RWPE2 (cell line): ENCODE measurements at regions not wholly inside any gene's neighbourhood (a gene's known extent, or its start where the extent isn't known, plus 50 kb on each side); places are given as distances from the start of the nearest gene placed in this dataset.
A peak's percentile ranks its signal among the peaks of the same experiment; 100 is the strongest.

ENCODE experiments used
- ATAC-seq: fragments of 200-7000 bp; cut with Tn5 transposase; 3 replicates; pipeline ENCODE4 v1.9.1; 2021; ENCODE audit warnings: low read depth
- DNase-seq: peaks from one replicate; pipeline ENCODE4 v3.0.0-alpha.2; 2020; ENCODE audit warnings: low spot score
- H3K27ac ChIP-seq: fragments of 450-650 bp; 2 replicates; pipeline ENCODE4 v1.5.1; 2017; ENCODE audit warnings: mild to moderate bottlenecking; ENCODE audit not compliant: poor library complexity, severe bottlenecking
- H3K27me3 ChIP-seq: fragments of 250-450 bp; sonication (Bioruptor Pico); 2 replicates; pipeline ENCODE4 v1.5.1; 2021; ENCODE audit warnings: mild to moderate bottlenecking, moderate library complexity; ENCODE audit not compliant: insufficient read depth, poor library complexity, severe bottlenecking
- H3K36me3 ChIP-seq: fragments of 250-450 bp; sonication (Bioruptor Pico); 2 replicates; pipeline ENCODE4 v1.5.1; 2020; ENCODE audit warnings: low read depth, mild to moderate bottlenecking, moderate library complexity
- H3K4me1 ChIP-seq: fragments of 250-450 bp; sonication (Bioruptor Pico); 2 replicates; pipeline ENCODE4 v1.5.1; 2021; ENCODE audit warnings: mild to moderate bottlenecking, moderate library complexity; ENCODE audit not compliant: insufficient read depth, poor library complexity, severe bottlenecking
- H3K4me3 ChIP-seq: fragments of 250-450 bp; sonication (Bioruptor Pico); 2 replicates; pipeline ENCODE4 v1.5.1; 2021; ENCODE audit warnings: mild to moderate bottlenecking, moderate library complexity; ENCODE audit not compliant: severe bottlenecking
- H3K9me3 ChIP-seq: fragments of 250-450 bp; sonication (Bioruptor Pico); 2 replicates; pipeline ENCODE4 v1.5.1; 2021; ENCODE audit warnings: mild to moderate bottlenecking, moderate library complexity; ENCODE audit not compliant: severe bottlenecking
- TF ChIP-seq, protein P1 (sequence below): fragments of 450-650 bp; IDR thresholded peaks from one replicate; pipeline ENCODE4 v1.5.1; 2017; ENCODE audit warnings: mild to moderate bottlenecking, moderate library complexity; ENCODE audit not compliant: poor library complexity, severe bottlenecking

DNA sequence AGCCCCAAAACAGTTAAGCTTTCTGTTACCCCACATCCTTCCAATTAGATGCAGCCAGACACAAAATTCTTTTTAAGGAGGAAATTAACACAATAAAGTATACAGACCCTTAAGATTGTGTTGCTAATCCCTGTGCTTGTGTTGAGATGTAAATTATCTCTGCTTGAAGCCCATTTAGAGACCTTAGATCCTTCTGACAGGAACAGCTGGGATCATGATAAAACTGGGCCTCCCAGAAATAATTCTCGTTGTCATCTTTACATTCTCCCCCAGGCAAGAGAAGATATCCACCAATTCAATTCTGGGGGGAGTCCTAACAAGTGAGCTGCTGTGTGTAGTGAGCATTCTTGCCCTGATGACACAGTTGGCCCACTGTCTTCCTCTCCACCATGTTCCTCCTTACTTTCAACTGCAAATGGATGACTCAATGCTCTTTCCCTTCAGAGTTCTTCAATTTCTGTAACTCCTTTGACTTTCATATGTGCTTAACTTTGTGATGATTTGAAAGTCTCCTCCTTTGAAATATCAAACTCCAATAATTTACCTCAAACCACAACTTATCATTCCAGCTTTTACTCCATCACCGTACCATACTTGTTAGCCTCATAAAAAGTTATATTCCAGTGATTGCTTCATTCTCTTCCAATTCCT, 186.6 kb downstream of the RAP2B start:
- TF ChIP-seq, protein P1, sequence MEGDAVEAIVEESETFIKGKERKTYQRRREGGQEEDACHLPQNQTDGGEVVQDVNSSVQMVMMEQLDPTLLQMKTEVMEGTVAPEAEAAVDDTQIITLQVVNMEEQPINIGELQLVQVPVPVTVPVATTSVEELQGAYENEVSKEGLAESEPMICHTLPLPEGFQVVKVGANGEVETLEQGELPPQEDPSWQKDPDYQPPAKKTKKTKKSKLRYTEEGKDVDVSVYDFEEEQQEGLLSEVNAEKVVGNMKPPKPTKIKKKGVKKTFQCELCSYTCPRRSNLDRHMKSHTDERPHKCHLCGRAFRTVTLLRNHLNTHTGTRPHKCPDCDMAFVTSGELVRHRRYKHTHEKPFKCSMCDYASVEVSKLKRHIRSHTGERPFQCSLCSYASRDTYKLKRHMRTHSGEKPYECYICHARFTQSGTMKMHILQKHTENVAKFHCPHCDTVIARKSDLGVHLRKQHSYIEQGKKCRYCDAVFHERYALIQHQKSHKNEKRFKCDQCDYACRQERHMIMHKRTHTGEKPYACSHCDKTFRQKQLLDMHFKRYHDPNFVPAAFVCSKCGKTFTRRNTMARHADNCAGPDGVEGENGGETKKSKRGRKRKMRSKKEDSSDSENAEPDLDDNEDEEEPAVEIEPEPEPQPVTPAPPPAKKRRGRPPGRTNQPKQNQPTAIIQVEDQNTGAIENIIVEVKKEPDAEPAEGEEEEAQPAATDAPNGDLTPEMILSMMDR: no peak
- H3K4me1 ChIP-seq: peaks cover 14% of the 10 kb centered on the region
- H3K27ac ChIP-seq: peak overlapping the region; percentile 32
- ATAC-seq: peak; percentile 46; the same call in 2 of the 3 replicates
- no peaks in the 10 kb centered on the region for H3K36me3 ChIP-seq
- no peak for DNase-seq
- no peak overlapping the region for H3K4me3 ChIP-seq
- H3K9me3 ChIP-seq: no peaks in the 10 kb centered on the region
- H3K27me3 ChIP-seq: no peaks in the 10 kb centered on the region

DNA sequence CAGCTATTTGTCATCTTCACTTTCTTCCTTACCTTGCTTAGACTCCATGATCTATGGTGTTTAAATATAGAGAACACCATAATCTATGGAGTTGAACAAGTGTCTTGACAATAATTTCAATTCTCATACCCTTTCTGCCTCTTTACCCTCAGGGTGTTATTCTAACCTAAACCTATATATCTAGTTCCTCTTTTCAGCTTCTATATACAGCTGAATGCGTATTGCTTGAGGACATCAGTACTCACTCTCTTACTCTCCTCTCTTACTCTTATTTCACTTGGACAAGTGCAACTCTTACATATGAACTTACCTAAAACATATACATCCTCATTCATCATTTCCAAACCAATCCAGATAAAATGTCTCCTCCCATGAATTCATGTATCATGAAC, 187.1 kb downstream of the RAP2B start:
- DNase-seq: no peak
- H3K9me3 ChIP-seq: no peaks in the 10 kb centered on the region
- no peaks in the 10 kb centered on the region for H3K36me3 ChIP-seq
- H3K27ac ChIP-seq: no peak overlapping the region
- peaks cover 14% of the 10 kb centered on the region for H3K4me1 ChIP-seq
- H3K27me3 ChIP-seq: no peaks in the 10 kb centered on the region
- ATAC-seq: no peak
- no peak overlapping the region for H3K4me3 ChIP-seq
- TF ChIP-seq, protein P1: no peak

DNA sequence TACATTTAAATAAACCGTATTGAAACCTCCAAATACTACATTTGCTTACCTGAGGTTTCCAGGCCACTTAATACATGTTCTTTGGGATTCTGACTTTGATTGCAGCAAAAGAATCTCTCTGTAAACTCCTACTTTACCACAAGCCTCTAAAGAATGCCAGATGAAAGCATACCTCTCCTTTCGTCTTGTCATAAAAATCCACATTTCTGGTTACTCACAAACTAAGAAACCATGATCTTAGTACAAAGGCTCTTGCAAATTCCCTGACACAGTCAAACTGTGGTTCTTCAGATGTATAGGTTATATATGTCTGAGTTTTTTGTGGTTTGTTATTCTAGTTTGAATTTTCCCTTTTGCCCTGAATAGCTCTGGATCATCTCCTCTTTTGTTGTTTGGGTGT, 188.4 kb downstream of the RAP2B start:
- DNase-seq: no peak
- H3K27ac ChIP-seq: peak overlapping the region; percentile 44
- H3K9me3 ChIP-seq: no peaks in the 10 kb centered on the region
- ATAC-seq: peak; percentile 95
- TF ChIP-seq, protein P1: no peak
- H3K27me3 ChIP-seq: no peaks in the 10 kb centered on the region
- no peak overlapping the region for H3K4me3 ChIP-seq
- H3K4me1 ChIP-seq: peaks cover 14% of the 10 kb centered on the region
- no peaks in the 10 kb centered on the region for H3K36me3 ChIP-seq

DNA sequence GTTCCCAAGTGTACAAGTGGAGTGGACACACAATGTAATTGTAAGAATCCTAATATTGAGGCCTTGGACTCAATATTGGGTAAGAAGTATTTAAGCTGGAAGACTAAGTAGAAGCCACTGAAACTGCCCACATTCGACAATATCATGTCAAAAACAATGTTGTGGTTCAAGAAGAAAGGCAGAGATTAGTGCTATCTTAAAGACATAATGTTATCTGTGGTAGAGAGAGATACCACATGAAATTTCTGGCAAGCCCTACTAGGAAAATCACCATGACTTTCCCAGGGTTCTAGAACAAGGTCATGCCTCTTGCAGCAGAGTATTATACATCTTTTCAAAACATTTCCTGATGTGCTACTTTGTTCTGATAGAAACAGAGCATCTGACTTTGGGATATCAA, 192.6 kb downstream of the RAP2B start:
- DNase-seq: no peak
- Histone ChIP-seq H3K4me1 (peaks cover 8% of the 10 kb centered on the region), H3K4me3 (no peak overlapping the region), H3K36me3 (no peaks in the 10 kb centered on the region), H3K9me3 (no peaks in the 10 kb centered on the region), H3K27me3 (no peaks in the 10 kb centered on the region), H3K27ac (no peak overlapping the region)
- TF ChIP-seq, protein P1: no peak
- ATAC-seq: no peak

DNA sequence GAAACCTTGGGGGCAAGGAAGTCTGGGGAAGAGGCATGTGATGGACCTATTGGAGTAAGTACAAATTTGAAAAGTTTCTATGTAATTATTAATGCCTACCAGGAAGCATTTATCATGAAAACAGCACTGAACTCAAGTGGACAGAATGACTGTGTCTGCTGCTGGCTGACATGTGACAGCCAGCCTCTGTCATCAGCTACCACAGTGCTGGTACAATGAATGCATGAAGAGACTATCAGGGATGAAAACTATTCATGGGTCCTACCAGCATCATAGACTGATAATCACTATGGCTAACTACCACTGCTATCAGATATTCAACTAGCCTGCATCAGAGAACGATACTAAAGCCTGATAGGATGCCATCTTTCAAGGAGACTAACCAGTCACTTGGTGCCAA, 193.5 kb downstream of the RAP2B start:
- TF ChIP-seq, protein P1: no peak
- Histone ChIP-seq H3K4me1 (peaks cover 4% of the 10 kb centered on the region), H3K36me3 (no peaks in the 10 kb centered on the region), H3K27ac (no peak overlapping the region), H3K27me3 (no peaks in the 10 kb centered on the region), H3K9me3 (no peaks in the 10 kb centered on the region), H3K4me3 (no peak overlapping the region)
- no peak for ATAC-seq
- DNase-seq: no peak
